Psoas muscle (tissue), 7 donors: ENCODE measurements at regions not wholly inside any gene's neighbourhood (a gene's known extent, or its start where the extent isn't known, plus 50 kb on each side); places are given as distances from the start of the nearest gene placed in this dataset.

ENCODE experiments used
- ATAC-seq, 4 donors: fragments of 200-7000 bp; cut with Tn5 transposase; one replicate each; pipeline ENCODE4 v1.9.1; 2020; ENCODE audit warnings: moderate library complexity in 3 of 4, mild to moderate bottlenecking in 2 of 4
- DNase-seq, 2 donors: peaks; one replicate each; pipeline ENCODE4 v3.0.0-alpha.2; 2020
- H3K27ac ChIP-seq: fragments of 200-600 bp; one replicate; pipeline ENCODE4 v1.8.0; 2022
- H3K27me3 ChIP-seq, 3 donors: fragments of 200-600 bp in 1 of 3; one replicate each; pipeline versions ENCODE4 v1.6.1 to v1.8.0; 2013 to 2022; ENCODE audit warnings: low read length in 2 of 3, mild to moderate bottlenecking in 2 of 3, moderate library complexity in 1 of 3; ENCODE audit not compliant: insufficient read depth in 3 of 3
- H3K36me3 ChIP-seq, 2 donors: fragments of 200-600 bp in 1 of 2; one replicate each; pipeline versions ENCODE4 v1.6.1 to v1.8.0; 2013 to 2022; ENCODE audit warnings: low read depth in 1 of 2, mild to moderate bottlenecking in 1 of 2, moderate library complexity in 1 of 2; ENCODE audit not compliant: insufficient read depth in 1 of 2
- H3K4me1 ChIP-seq: fragments of 200-600 bp; one replicate; pipeline ENCODE4 v1.8.0; 2022
- H3K4me3 ChIP-seq: fragments of 200-600 bp; one replicate; pipeline ENCODE4 v1.8.0; 2022; ENCODE audit warnings: mild to moderate bottlenecking
- H3K9me3 ChIP-seq: fragments of 200-600 bp; one replicate; pipeline ENCODE4 v1.8.0; 2022
- CTCF ChIP-seq: fragments of 200-600 bp; IDR thresholded peaks from one replicate; pipeline ENCODE4 v1.8.0; 2022; ENCODE audit warnings: antibody characterized with exemption
- WGBS, 3 donors: extraction: QIAGEN DNeasy Blood & Tissue Kit; methylation state at CpG; one replicate each; pipeline versions ENCODE4 v1.1.6 to v1.1.7; 2013; 5-methylcytosine and 5-hydroxymethylcytosine counted together
- intact Hi-C, 2 donors: fragments of 100-400 bp; cut with DNase I; formaldehyde crosslinking; loops; one replicate each; pipeline versions ENCODE4 v1.11.0 to v1.14.2; 2022
- donor health status: healthy with polysubstance abuse.
- donor health status: DM: no; HTN: no; CAD: no; lungs with moderate emphysema.
- donor health status: Bipolar disorder and iron deficiency.
- donor health status: healthy.
- donor health status: DM: yes; HTN: yes; CAD: no.
- donor health status: DM: no; HTN: no; CAD: no.
- donor health status: DM: yes; HTN: yes; CAD: no.

GRCh38 chr12:126684703-126685102, 1582.3 kb upstream of the TMEM132C start:
- 75 to 84% (median 83%) methylated on average over 1 of the region's 1 CpG for WGBS, 3 donors
- no peak for ATAC-seq
- no peak for TF ChIP-seq CTCF
- Histone ChIP-seq H3K9me3 (no peaks in the 10 kb centered on the region), H3K4me1 (no peaks in the 10 kb centered on the region), H3K4me3 (no peak overlapping the region), H3K36me3 (no peaks in the 10 kb centered on the region), H3K27ac (no peak overlapping the region), H3K27me3 (no peaks in the 10 kb centered on the region)
- intact Hi-C loops = no loop called here
- DNase-seq = no peak

- intact Hi-C loops = no loop called here
- DNase-seq = no peak
- no peaks in the 10 kb centered on the region for H3K36me3 ChIP-seq
- H3K27me3 ChIP-seq = no peaks in the 10 kb centered on the region
- ATAC-seq = no peak
- no peak for TF ChIP-seq CTCF
- no peak overlapping the region for H3K4me3 ChIP-seq
- H3K4me1 ChIP-seq = no peaks in the 10 kb centered on the region
- H3K27ac ChIP-seq = no peak overlapping the region
- H3K9me3 ChIP-seq = no peaks in the 10 kb centered on the region
- 17 to 52% (median 36%) methylated on average over 1 of the region's 1 CpG for WGBS, 3 donors
Measured at GRCh38 chr12:126685636-126686035, 1581.3 kb upstream of the TMEM132C start.

GRCh38 chr12:126688556-126688955, 1578.4 kb upstream of the TMEM132C start:
- WGBS, 3 donors = 80 to 89% (median 85%) methylated on average over 4 of the region's 4 CpGs
- Histone ChIP-seq H3K27ac (no peak overlapping the region), H3K36me3 (no peaks in the 10 kb centered on the region), H3K4me1 (no peaks in the 10 kb centered on the region), H3K4me3 (no peak overlapping the region), H3K27me3 (no peaks in the 10 kb centered on the region), H3K9me3 (no peaks in the 10 kb centered on the region)
- no peak for TF ChIP-seq CTCF
- DNase-seq (no peak), ATAC-seq (no peak)
- intact Hi-C loops = no loop called here

- H3K27ac ChIP-seq = no peak overlapping the region
- DNase-seq (no peak), ATAC-seq (no peak)
- 62 to 79% (median 63%) methylated on average over 3 of the region's 3 CpGs for WGBS, 3 donors
- H3K4me1 ChIP-seq = no peaks in the 10 kb centered on the region
- H3K36me3 ChIP-seq = no peaks in the 10 kb centered on the region
- H3K27me3 ChIP-seq = no peaks in the 10 kb centered on the region
- H3K9me3 ChIP-seq = no peaks in the 10 kb centered on the region
- no peak for TF ChIP-seq CTCF
- intact Hi-C loops = no loop called here
- H3K4me3 ChIP-seq = no peak overlapping the region
Measured at GRCh38 chr12:126700096-126700495, 1566.9 kb upstream of the TMEM132C start.

- intact Hi-C loops = no loop called here
- 56 to 63% (median 62%) methylated on average over 4 of the region's 4 CpGs for WGBS, 3 donors
Measured at GRCh38 chr12:126704609-126705008, 1562.4 kb upstream of the TMEM132C start.

More at GRCh38 chr12:126704609-126705008, 1562.4 kb upstream of the TMEM132C start:
- Histone ChIP-seq H3K4me3 (no peak overlapping the region), H3K4me1 (no peaks in the 10 kb centered on the region), H3K27me3 (no peaks in the 10 kb centered on the region), H3K36me3 (no peaks in the 10 kb centered on the region), H3K9me3 (no peaks in the 10 kb centered on the region), H3K27ac (no peak overlapping the region)
- no peak for ATAC-seq
- DNase-seq = no peak
- no peak for TF ChIP-seq CTCF
